Upper lobe of left lung (tissue), 6 donors: ENCODE measurements at regions not wholly inside any gene's neighbourhood (a gene's known extent, or its start where the extent isn't known, plus 50 kb on each side); places are given as distances from the start of the nearest gene placed in this dataset.

Experiments
- ATAC-seq, 2 donors: fragments of 200-7000 bp; cut with Tn5 transposase; one replicate each; pipeline ENCODE4 v1.9.1; 2022; ENCODE audit warnings: mild to moderate bottlenecking in 2 of 2, moderate library complexity in 2 of 2; ENCODE audit not compliant: low FRiP score in 2 of 2
- DNase-seq, 2 donors: peaks; one replicate each; pipeline ENCODE4 v3.0.0-alpha.2; 2019 to 2020
- H3K27ac ChIP-seq, 4 donors: fragments of 200-600 bp; sonication (generic); one replicate each; pipeline ENCODE4 v1.5.1; 2016 to 2019
- H3K27me3 ChIP-seq, 4 donors: fragments of 200-600 bp; sonication (generic); one replicate each; pipeline ENCODE4 v1.5.1; 2017 to 2019
- H3K36me3 ChIP-seq, 4 donors: fragments of 200-600 bp; sonication (generic); one replicate each; pipeline ENCODE4 v1.5.1; 2016 to 2019
- H3K4me1 ChIP-seq, 4 donors: fragments of 200-600 bp; sonication (generic); one replicate each; pipeline ENCODE4 v1.5.1; 2018 to 2019
- H3K4me3 ChIP-seq, 4 donors: fragments of 200-600 bp; sonication (generic); one replicate each; pipeline ENCODE4 v1.5.1; 2017 to 2019; ENCODE audit warnings: mild to moderate bottlenecking in 2 of 4, moderate library complexity in 1 of 4
- H3K9me3 ChIP-seq, 4 donors: fragments of 200-600 bp; sonication (generic); one replicate each; pipeline ENCODE4 v1.5.1; 2018 to 2019
- EP300 ChIP-seq, 4 donors: sonication (generic); formaldehyde crosslinking; IDR thresholded peaks; one replicate each; pipeline ENCODE4 v1.5.1; 2017; ENCODE audit warnings: antibody characterized with exemption in 4 of 4, control low read depth in 2 of 4
- POLR2A ChIP-seq, 4 donors: fragments of 450-650 bp; IDR thresholded peaks; one replicate each; pipeline ENCODE4 v1.5.1; 2016 to 2017; ENCODE audit warnings: antibody characterized with exemption in 4 of 4, mild to moderate bottlenecking in 2 of 4
- POLR2AphosphoS5 ChIP-seq, 2 donors: sonication (generic); formaldehyde crosslinking; IDR thresholded peaks; one replicate each; pipeline ENCODE4 v1.5.1; 2017; ENCODE audit warnings: antibody characterized with exemption in 2 of 2
- WGBS, 2 donors: methylation state at CpG; one replicate each; pipeline ENCODE4 v1.1.5; 2017 to 2018; 5-methylcytosine and 5-hydroxymethylcytosine counted together
- TF ChIP-seq, protein P1 (sequence below), 6 experiments: fragments of 450-650 bp in 4 of 6; fragments of 200-600 bp in 2 of 6; sonication (generic) in 2 of 6; IDR thresholded peaks; one replicate each; pipeline ENCODE4 v1.5.1; 2016 to 2019; ENCODE audit warnings: antibody characterized with exemption in 6 of 6
- donor health status: DM: no; HTN: no; CAD: no; lungs with moderate emphysema.
- donor health status: DM: no; HTN: yes; CAD: no; lungs with severe emphysema.

DNA sequence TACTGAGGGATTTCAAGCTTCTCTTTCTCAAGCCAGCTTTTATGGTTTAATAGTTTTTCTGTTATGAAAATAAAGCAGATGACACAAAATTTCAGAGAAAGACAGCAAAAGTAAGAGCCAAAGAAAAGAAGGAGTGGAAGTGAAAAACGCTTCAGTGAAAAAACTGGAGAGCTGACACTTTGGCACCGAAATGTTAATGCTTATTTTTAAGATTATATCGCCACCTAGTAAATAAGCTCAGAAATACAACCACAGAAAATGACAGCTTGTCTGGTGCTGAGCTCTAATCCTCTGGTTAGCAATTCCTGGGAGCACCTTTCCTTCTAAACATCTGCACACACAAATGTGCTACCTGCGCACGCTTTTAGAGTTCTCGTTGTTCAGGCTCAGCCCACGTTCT lies 101.6 kb downstream of the ZPLD1 start:
- Histone ChIP-seq H3K4me1 (no peaks in the 10 kb centered on the region), H3K27ac (no peak overlapping the region), H3K4me3 (no peak overlapping the region), H3K36me3 (no peaks in the 10 kb centered on the region), H3K9me3 (no peaks in the 10 kb centered on the region), H3K27me3 (no peaks in the 10 kb centered on the region)
- ATAC-seq (peak in 1 of 2 donors; percentile 68), DNase-seq (no peak)
- TF ChIP-seq POLR2A (IDR thresholded peaks at IDR 0.05) = no peak
- TF ChIP-seq, protein P1, sequence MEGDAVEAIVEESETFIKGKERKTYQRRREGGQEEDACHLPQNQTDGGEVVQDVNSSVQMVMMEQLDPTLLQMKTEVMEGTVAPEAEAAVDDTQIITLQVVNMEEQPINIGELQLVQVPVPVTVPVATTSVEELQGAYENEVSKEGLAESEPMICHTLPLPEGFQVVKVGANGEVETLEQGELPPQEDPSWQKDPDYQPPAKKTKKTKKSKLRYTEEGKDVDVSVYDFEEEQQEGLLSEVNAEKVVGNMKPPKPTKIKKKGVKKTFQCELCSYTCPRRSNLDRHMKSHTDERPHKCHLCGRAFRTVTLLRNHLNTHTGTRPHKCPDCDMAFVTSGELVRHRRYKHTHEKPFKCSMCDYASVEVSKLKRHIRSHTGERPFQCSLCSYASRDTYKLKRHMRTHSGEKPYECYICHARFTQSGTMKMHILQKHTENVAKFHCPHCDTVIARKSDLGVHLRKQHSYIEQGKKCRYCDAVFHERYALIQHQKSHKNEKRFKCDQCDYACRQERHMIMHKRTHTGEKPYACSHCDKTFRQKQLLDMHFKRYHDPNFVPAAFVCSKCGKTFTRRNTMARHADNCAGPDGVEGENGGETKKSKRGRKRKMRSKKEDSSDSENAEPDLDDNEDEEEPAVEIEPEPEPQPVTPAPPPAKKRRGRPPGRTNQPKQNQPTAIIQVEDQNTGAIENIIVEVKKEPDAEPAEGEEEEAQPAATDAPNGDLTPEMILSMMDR (IDR thresholded peaks at IDR 0.05) = peak; percentile 10 to 46 (median 34)
- no peak for TF ChIP-seq EP300 (IDR thresholded peaks at IDR 0.05)
- no peak for TF ChIP-seq POLR2AphosphoS5 (IDR thresholded peaks at IDR 0.05)
- 23 to 28% methylated on average over 7 of the region's 7 CpGs for WGBS, 2 donors

DNA sequence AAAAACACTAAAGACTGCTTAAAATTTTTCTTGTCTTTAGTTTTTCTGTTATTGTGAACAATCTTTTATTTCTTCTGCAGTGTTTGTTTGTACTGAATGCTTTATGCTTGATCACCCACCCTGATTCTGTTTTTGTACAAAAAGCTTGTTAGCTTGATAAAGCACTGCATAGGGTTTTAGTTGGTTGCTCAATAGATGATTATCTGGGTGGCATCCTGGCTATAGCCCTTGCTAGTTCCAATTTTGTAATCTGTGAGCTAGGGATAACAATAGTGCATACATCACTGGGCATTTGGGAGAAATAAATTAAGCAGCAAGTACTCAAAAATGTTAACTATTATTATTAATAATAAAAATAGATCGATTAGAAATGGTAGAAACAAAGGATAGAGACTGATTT lies 102.3 kb downstream of the ZPLD1 start:
- Histone ChIP-seq H3K27me3 (no peaks in the 10 kb centered on the region), H3K36me3 (no peaks in the 10 kb centered on the region), H3K4me3 (no peak overlapping the region), H3K9me3 (no peaks in the 10 kb centered on the region), H3K4me1 (no peaks in the 10 kb centered on the region), H3K27ac (no peak overlapping the region)
- TF ChIP-seq POLR2A (IDR thresholded peaks at IDR 0.05) (no peak), EP300 (IDR thresholded peaks at IDR 0.05) (no peak), POLR2AphosphoS5 (IDR thresholded peaks at IDR 0.05) (no peak)
- TF ChIP-seq, protein P1 (IDR thresholded peaks at IDR 0.05) = no peak
- no peak for DNase-seq
- 51 to 70% methylated on average over 1 of the region's 1 CpG for WGBS, 2 donors
- ATAC-seq = no peak

DNA sequence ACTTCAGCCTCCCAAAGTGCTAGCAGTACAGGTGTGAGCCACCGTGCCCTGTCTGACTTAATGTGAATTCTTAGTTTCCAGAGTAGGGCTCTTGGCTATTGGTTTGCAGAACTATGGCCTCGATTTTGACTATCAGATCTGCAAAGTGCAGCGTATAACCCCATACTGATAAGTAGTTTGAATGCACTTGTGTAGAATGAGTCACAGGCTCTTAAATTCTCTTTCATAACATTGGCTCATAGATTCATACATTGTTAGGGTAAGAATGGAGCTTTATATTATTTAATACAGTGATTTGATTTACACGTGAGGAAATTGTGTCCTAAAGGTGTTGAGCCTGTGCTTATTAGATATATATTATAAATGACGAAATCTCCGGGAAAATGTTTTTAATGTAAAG lies 109.9 kb downstream of the ZPLD1 start:
- Histone ChIP-seq H3K4me3 (no peak overlapping the region), H3K4me1 (no peaks in the 10 kb centered on the region), H3K27me3 (no peaks in the 10 kb centered on the region), H3K9me3 (no peaks in the 10 kb centered on the region), H3K27ac (no peak overlapping the region), H3K36me3 (no peaks in the 10 kb centered on the region)
- ATAC-seq (no peak), DNase-seq (no peak)
- TF ChIP-seq POLR2AphosphoS5 (IDR thresholded peaks at IDR 0.05) (no peak), EP300 (IDR thresholded peaks at IDR 0.05) (no peak), POLR2A (IDR thresholded peaks at IDR 0.05) (no peak)
- TF ChIP-seq, protein P1 (IDR thresholded peaks at IDR 0.05) = no peak
- WGBS, 2 donors = 81 to 83% methylated on average over 6 of the region's 6 CpGs

DNA sequence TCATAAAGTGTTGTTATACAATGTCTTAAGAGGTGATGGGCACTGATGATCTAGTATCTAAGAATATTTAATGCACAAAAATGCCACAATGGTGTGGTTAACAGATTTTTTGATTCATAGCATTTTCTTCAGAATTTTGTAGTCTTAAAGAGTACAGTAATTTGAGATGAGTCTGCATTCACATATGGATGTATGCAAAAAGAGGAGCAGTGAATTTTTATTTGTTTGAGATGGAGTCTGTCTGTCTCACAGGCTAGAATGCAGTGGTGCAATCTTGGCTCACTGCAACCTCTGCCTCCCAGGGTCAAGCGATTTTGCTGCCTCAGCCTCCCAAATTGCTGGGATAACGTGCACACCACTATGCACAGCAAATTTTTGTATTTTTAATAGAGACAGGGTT lies 110.5 kb downstream of the ZPLD1 start:
- H3K4me1 ChIP-seq = no peaks in the 10 kb centered on the region
- H3K27ac ChIP-seq = no peak overlapping the region
- H3K27me3 ChIP-seq = no peaks in the 10 kb centered on the region
- DNase-seq = no peak
- no peak for TF ChIP-seq EP300 (IDR thresholded peaks at IDR 0.05)
- no peak for TF ChIP-seq POLR2AphosphoS5 (IDR thresholded peaks at IDR 0.05)
- TF ChIP-seq POLR2A (IDR thresholded peaks at IDR 0.05) = no peak
- TF ChIP-seq, protein P1 (IDR thresholded peaks at IDR 0.05) = no peak
- no peaks in the 10 kb centered on the region for H3K36me3 ChIP-seq
- H3K9me3 ChIP-seq = no peaks in the 10 kb centered on the region
- 58 to 81% methylated on average over 2 of the region's 2 CpGs for WGBS, 2 donors
- no peak for ATAC-seq
- H3K4me3 ChIP-seq = no peak overlapping the region

DNA sequence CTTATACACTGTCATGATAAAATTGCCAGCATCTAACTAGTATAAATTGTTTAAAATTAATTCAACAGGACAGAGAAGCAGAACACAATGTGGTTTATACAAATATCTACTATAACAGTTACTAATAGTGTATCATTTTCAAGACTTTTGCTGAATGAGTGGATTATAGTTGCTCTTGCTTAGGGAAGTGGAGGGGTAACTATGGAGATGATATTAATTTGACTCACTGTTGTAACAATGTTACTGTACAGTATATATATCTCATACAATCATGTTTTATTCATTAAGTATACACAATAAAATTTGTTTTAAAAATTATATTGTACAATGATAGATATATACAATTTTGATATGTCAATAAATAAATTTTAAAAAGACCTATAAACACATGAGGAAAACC lies 119.1 kb downstream of the ZPLD1 start:
- H3K9me3 ChIP-seq = no peaks in the 10 kb centered on the region
- H3K4me1 ChIP-seq = no peaks in the 10 kb centered on the region
- H3K36me3 ChIP-seq = no peaks in the 10 kb centered on the region
- H3K27me3 ChIP-seq = no peaks in the 10 kb centered on the region
- H3K4me3 ChIP-seq = no peak overlapping the region
- no peak for TF ChIP-seq POLR2A (IDR thresholded peaks at IDR 0.05)
- TF ChIP-seq, protein P1 (IDR thresholded peaks at IDR 0.05) = no peak
- TF ChIP-seq POLR2AphosphoS5 (IDR thresholded peaks at IDR 0.05) = no peak
- TF ChIP-seq EP300 (IDR thresholded peaks at IDR 0.05) = no peak
- no peak for DNase-seq
- ATAC-seq = no peak
- H3K27ac ChIP-seq = no peak overlapping the region
